SK-N-SH treated with all-trans-retinoic acid at 6 μM for 48 hours (cell line): ENCODE measurements at regions not wholly inside any gene's neighbourhood (a gene's known extent, or its start where the extent isn't known, plus 50 kb on each side); places are given as distances from the start of the nearest gene placed in this dataset.

ENCODE experiments used
- ARNTL ChIP-seq: fragments of 450-650 bp; formaldehyde crosslinking; IDR thresholded peaks from 2 replicates; pipeline ENCODE4 v1.5.0; 2020; ENCODE audit warnings: low read depth, mild to moderate bottlenecking, moderate library complexity, borderline replicate concordance
- CREB5 ChIP-seq: fragments of 250-450 bp; sonication (Bioruptor Pico); IDR thresholded peaks from 2 replicates; pipeline ENCODE4 v1.5.1; 2020; ENCODE audit warnings: low read depth, mild to moderate bottlenecking, moderate library complexity
- GLIS3 ChIP-seq: fragments of 250-450 bp; sonication (Bioruptor Pico); IDR thresholded peaks from 2 replicates; pipeline ENCODE4 v1.5.0; 2020; ENCODE audit warnings: mild to moderate bottlenecking, moderate library complexity
- PATZ1 ChIP-seq: fragments of 250-450 bp; sonication (Bioruptor Pico); IDR thresholded peaks from 2 replicates; pipeline ENCODE4 v1.8.0; 2020; ENCODE audit warnings: mild to moderate bottlenecking, moderate library complexity, borderline replicate concordance
- TOX ChIP-seq: fragments of 250-450 bp; sonication (Bioruptor Pico); IDR thresholded peaks from 2 replicates; pipeline ENCODE4 v1.8.0; 2021; ENCODE audit warnings: mild to moderate bottlenecking, moderate library complexity, borderline replicate concordance
- ZC3H10 ChIP-seq: fragments of 250-450 bp; sonication (Bioruptor Pico); IDR thresholded peaks from 2 replicates; pipeline ENCODE4 v1.5.1; 2021; ENCODE audit warnings: mild to moderate bottlenecking, moderate library complexity
- ZFP3 ChIP-seq: fragments of 250-450 bp; sonication (Bioruptor Pico); IDR thresholded peaks from 2 replicates; pipeline ENCODE4 v1.5.0; 2020; ENCODE audit warnings: mild to moderate bottlenecking, moderate library complexity

GRCh38 chr12:30090258-30090657, 306.5 kb upstream of the TMTC1 start:
- TF ChIP-seq ARNTL: no peak
- TF ChIP-seq ZFP3 (CRISPR knock-in tag): no peak
- no peak for TF ChIP-seq ZC3H10 (CRISPR knock-in tag)
- TF ChIP-seq CREB5 (CRISPR knock-in tag): no peak
- TF ChIP-seq PATZ1 (CRISPR knock-in tag): no peak
- TF ChIP-seq TOX (CRISPR knock-in tag): no peak
- TF ChIP-seq GLIS3 (CRISPR knock-in tag): no peak
